ENCODE measurements at regions not wholly inside any gene's neighbourhood (a gene's known extent, or its start where the extent isn't known, plus 50 kb on each side); places are given as distances from the start of the nearest gene placed in this dataset.
"Not testable (repeated sequence)": the region's sequence is repeated elsewhere in the genome, so short reads cannot be mapped to it uniquely, and the experiment has no call there.

DNA sequence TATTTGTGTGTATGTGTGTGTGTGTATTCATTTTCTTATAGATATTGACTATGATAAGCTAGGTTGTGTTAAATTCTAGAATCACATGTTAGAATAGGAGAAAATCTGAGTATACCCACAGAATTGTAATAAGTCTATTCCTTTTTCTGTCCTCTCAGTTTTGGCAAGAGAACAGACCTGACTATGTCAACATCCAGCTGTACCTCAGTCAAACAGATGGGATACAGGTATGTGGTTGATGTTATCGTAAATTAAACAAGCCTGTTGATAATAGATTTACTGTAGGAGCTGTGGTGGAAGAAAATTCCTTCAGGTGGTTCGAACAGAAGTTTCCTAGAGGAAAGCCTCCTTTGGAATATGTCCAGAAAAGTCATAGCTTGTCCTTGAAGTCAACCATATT lies 160.2 kb upstream of the FOLH1 start:
- H3K4me2 ChIP-seq (ENCODE audit: low read length); H3K4me1 ChIP-seq (ENCODE audit: insufficient read depth, low read length, poor library complexity, severe bottlenecking); H3K27ac ChIP-seq (ENCODE audit: low read depth, low read length, poor library complexity, severe bottlenecking); DNase-seq (ENCODE audit: low spot score); intact Hi-C loops (cut with micrococcal nuclease; ENCODE audit: unreplicated experiment); H3K9me2 ChIP-seq (ENCODE audit: insufficient read depth, low read length); H3K36me3 ChIP-seq (ENCODE audit: insufficient read depth, low read length); H2AFZ ChIP-seq (ENCODE audit: low read length); H3K9me3 ChIP-seq (ENCODE audit: low read length); H4K20me1 ChIP-seq (ENCODE audit: insufficient read depth, low read length); POLR2A ChIA-PET; H3K79me2 ChIP-seq (ENCODE audit: insufficient read depth, low read depth, low read length); CTCF ChIA-PET (ENCODE audit: unreplicated experiment); H3K4me3 ChIP-seq (ENCODE audit: low read depth, low read length, poor library complexity, severe bottlenecking); BruUV-seq (replicated peaks): not testable (repeated sequence)

DNA sequence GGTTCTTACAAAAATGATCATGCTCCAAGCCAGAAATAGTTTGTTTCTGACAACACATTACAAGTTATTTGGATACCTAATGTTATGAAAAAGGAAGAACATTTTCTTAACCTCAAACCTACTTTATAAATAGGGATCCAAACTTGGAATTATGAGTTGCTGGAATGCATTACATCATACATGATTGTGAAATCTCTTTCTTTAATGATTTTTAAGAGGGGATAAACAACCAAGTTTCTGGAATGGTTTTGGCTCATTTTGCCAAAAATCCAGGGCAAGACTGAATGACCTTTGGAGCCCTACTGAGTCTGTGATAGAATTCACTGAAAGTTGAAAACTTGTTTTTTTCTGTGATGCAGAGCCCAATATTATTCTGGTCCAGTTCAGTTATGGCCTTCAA lies 157.0 kb upstream of the FOLH1 start:
- BruUV-seq (replicated peaks); CTCF ChIA-PET (ENCODE audit: unreplicated experiment); H3K79me2 ChIP-seq (ENCODE audit: insufficient read depth, low read depth, low read length); H3K4me2 ChIP-seq (ENCODE audit: low read length); POLR2A ChIA-PET; H3K4me3 ChIP-seq (ENCODE audit: low read depth, low read length, poor library complexity, severe bottlenecking); H3K9me2 ChIP-seq (ENCODE audit: insufficient read depth, low read length); H3K9me3 ChIP-seq (ENCODE audit: low read length); H4K20me1 ChIP-seq (ENCODE audit: insufficient read depth, low read length); intact Hi-C loops (cut with micrococcal nuclease; ENCODE audit: unreplicated experiment); H2AFZ ChIP-seq (ENCODE audit: low read length); H3K4me1 ChIP-seq (ENCODE audit: insufficient read depth, low read length, poor library complexity, severe bottlenecking); H3K36me3 ChIP-seq (ENCODE audit: insufficient read depth, low read length); DNase-seq (ENCODE audit: low spot score); H3K27ac ChIP-seq (ENCODE audit: low read depth, low read length, poor library complexity, severe bottlenecking): not testable (repeated sequence)

DNA sequence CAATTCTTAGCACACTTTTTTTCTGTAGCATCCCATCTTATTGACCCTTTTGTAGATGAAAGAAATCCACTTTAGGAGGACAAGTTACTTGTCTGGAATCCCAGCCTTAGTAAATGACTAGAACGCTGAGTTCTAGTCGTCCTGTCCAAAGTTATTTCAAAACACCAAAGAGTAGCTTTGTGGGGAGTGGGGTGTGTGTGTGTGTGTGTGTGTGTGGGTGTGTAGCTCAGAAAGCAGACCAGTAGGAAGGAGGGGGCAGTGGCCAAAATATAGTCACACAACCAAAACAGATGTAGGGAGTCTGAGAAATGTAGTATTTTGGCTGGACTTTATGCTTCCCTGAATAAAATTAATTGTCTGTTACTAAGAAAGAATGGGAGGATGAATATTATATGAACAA lies 154.6 kb upstream of the FOLH1 start:
- H3K4me2 ChIP-seq (ENCODE audit: low read length); DNase-seq (ENCODE audit: low spot score); H3K9me3 ChIP-seq (ENCODE audit: low read length); H3K9me2 ChIP-seq (ENCODE audit: insufficient read depth, low read length); H4K20me1 ChIP-seq (ENCODE audit: insufficient read depth, low read length); H2AFZ ChIP-seq (ENCODE audit: low read length); intact Hi-C loops (cut with micrococcal nuclease; ENCODE audit: unreplicated experiment); H3K4me1 ChIP-seq (ENCODE audit: insufficient read depth, low read length, poor library complexity, severe bottlenecking); CTCF ChIA-PET (ENCODE audit: unreplicated experiment); H3K4me3 ChIP-seq (ENCODE audit: low read depth, low read length, poor library complexity, severe bottlenecking); H3K79me2 ChIP-seq (ENCODE audit: insufficient read depth, low read depth, low read length); H3K27ac ChIP-seq (ENCODE audit: low read depth, low read length, poor library complexity, severe bottlenecking); BruUV-seq (replicated peaks); H3K36me3 ChIP-seq (ENCODE audit: insufficient read depth, low read length); POLR2A ChIA-PET: not testable (repeated sequence)

GRCh38 chr11:49354536-49354935 lies 146.1 kb upstream of the FOLH1 start:
- BruUV-seq (replicated peaks); H2AFZ ChIP-seq (ENCODE audit: low read length); H3K9me3 ChIP-seq (ENCODE audit: low read length); POLR2A ChIA-PET; DNase-seq (ENCODE audit: low spot score); H3K27ac ChIP-seq (ENCODE audit: low read depth, low read length, poor library complexity, severe bottlenecking); CTCF ChIA-PET (ENCODE audit: unreplicated experiment); H3K9me2 ChIP-seq (ENCODE audit: insufficient read depth, low read length); intact Hi-C loops (cut with micrococcal nuclease; ENCODE audit: unreplicated experiment); H4K20me1 ChIP-seq (ENCODE audit: insufficient read depth, low read length); H3K36me3 ChIP-seq (ENCODE audit: insufficient read depth, low read length); H3K79me2 ChIP-seq (ENCODE audit: insufficient read depth, low read depth, low read length); H3K4me1 ChIP-seq (ENCODE audit: insufficient read depth, low read length, poor library complexity, severe bottlenecking); H3K4me2 ChIP-seq (ENCODE audit: low read length); H3K4me3 ChIP-seq (ENCODE audit: low read depth, low read length, poor library complexity, severe bottlenecking): not testable (repeated sequence)

DNA sequence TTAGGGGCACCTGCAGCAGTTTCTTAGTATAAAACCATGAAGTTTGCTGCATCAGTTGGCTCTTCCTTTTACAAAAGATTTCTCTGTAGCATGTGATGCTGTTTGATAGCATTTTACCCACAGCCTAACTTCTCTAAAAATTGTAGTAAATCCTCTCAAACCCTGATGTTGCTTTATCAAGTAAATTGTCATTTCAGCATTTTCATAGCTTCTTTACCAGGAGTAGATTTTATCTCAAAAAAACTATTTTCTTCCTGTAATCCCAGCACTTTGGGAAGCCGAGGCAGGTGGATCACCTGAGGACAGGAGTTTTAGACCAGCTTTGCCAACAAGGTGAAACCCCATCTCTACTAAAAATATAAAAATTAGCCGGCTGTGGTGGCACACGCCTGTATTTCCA lies 144.5 kb upstream of the FOLH1 start:
- POLR2A ChIA-PET; BruUV-seq (replicated peaks); H3K27ac ChIP-seq (ENCODE audit: low read depth, low read length, poor library complexity, severe bottlenecking); H3K9me2 ChIP-seq (ENCODE audit: insufficient read depth, low read length); intact Hi-C loops (cut with micrococcal nuclease; ENCODE audit: unreplicated experiment); H3K4me3 ChIP-seq (ENCODE audit: low read depth, low read length, poor library complexity, severe bottlenecking); H2AFZ ChIP-seq (ENCODE audit: low read length); H4K20me1 ChIP-seq (ENCODE audit: insufficient read depth, low read length); DNase-seq (ENCODE audit: low spot score); CTCF ChIA-PET (ENCODE audit: unreplicated experiment); H3K79me2 ChIP-seq (ENCODE audit: insufficient read depth, low read depth, low read length); H3K9me3 ChIP-seq (ENCODE audit: low read length); H3K4me1 ChIP-seq (ENCODE audit: insufficient read depth, low read length, poor library complexity, severe bottlenecking); H3K36me3 ChIP-seq (ENCODE audit: insufficient read depth, low read length); H3K4me2 ChIP-seq (ENCODE audit: low read length): not testable (repeated sequence)

- H3K27ac ChIP-seq (ENCODE audit: low read depth, low read length, poor library complexity, severe bottlenecking); CTCF ChIA-PET (ENCODE audit: unreplicated experiment); H4K20me1 ChIP-seq (ENCODE audit: insufficient read depth, low read length); intact Hi-C loops (cut with micrococcal nuclease; ENCODE audit: unreplicated experiment); H3K79me2 ChIP-seq (ENCODE audit: insufficient read depth, low read depth, low read length); H3K4me2 ChIP-seq (ENCODE audit: low read length); H3K9me3 ChIP-seq (ENCODE audit: low read length); POLR2A ChIA-PET; H3K4me1 ChIP-seq (ENCODE audit: insufficient read depth, low read length, poor library complexity, severe bottlenecking); H3K9me2 ChIP-seq (ENCODE audit: insufficient read depth, low read length); DNase-seq (ENCODE audit: low spot score); H2AFZ ChIP-seq (ENCODE audit: low read length); H3K4me3 ChIP-seq (ENCODE audit: low read depth, low read length, poor library complexity, severe bottlenecking); BruUV-seq (replicated peaks); H3K36me3 ChIP-seq (ENCODE audit: insufficient read depth, low read length): not testable (repeated sequence)
Measured at GRCh38 chr11:49346627-49347026, 138.2 kb upstream of the FOLH1 start.

DNA sequence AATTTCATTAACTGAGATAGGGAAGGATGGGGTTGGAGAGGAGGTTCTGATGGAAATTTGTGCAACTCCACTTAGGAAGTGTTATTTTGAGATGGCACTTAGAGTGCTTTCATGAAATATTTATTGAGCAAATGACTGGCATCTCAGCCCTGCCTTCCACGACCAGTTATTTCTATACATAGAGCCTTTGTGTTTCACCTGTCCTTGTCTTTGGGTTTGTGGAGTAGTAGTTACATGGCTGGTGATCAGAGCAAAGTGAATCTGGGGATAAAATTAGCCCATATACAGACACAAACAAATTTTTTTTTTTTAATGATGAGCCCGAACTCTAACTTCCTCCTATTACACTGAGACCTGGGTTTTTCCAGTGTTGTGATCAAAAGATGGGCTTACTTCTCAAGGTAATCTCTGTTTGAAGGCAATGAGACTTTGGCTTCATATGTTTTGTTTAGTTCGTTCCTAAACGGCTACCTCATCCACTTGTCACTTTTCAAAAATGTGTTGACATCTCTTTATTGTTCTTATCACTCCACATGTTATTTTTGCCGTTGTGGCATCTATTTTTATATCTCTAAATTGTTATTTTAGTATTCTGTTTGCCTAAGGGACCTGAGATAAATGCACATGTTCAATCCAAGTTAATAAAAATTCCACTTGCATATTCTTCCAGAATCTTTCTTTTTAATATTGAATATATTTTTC lies 120.2 kb upstream of the FOLH1 start:
- H3K9me3 ChIP-seq (ENCODE audit: low read length); H3K79me2 ChIP-seq (ENCODE audit: insufficient read depth, low read depth, low read length); H2AFZ ChIP-seq (ENCODE audit: low read length); POLR2A ChIA-PET; intact Hi-C loops (cut with micrococcal nuclease; ENCODE audit: unreplicated experiment); H3K4me1 ChIP-seq (ENCODE audit: insufficient read depth, low read length, poor library complexity, severe bottlenecking); H3K4me2 ChIP-seq (ENCODE audit: low read length); CTCF ChIA-PET (ENCODE audit: unreplicated experiment); H3K27ac ChIP-seq (ENCODE audit: low read depth, low read length, poor library complexity, severe bottlenecking); H3K9me2 ChIP-seq (ENCODE audit: insufficient read depth, low read length); BruUV-seq (replicated peaks); H3K4me3 ChIP-seq (ENCODE audit: low read depth, low read length, poor library complexity, severe bottlenecking); H3K36me3 ChIP-seq (ENCODE audit: insufficient read depth, low read length); DNase-seq (ENCODE audit: low spot score); H4K20me1 ChIP-seq (ENCODE audit: insufficient read depth, low read length): not testable (repeated sequence)

All from OCI-LY7 (cell line).